ENCODE measurements at regions not wholly inside any gene's neighbourhood (a gene's known extent, or its start where the extent isn't known, plus 50 kb on each side); places are given as distances from the start of the nearest gene placed in this dataset.

DNA sequence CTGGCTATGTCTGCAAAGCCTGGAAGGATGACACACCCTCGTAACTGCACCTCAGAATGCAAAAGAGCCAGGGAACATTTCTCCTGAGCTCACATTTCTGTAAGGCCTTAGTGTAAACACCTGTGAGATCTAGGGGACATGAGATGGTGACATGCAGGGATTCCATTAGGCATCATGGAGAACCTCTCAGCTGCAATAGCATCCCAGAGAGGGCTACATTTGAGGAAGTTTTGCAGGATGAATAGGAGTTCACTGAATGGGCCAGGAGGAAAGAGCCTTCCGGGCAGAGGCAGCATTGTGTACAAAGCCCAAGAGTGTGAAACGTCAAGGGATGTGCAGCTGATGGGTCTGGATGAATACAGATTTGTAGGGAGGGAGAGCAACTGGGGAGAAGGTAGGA, 223.0 kb upstream of the RPL38 start:
- H4K91ac ChIP-seq (replicated peaks; ENCODE audit: insufficient read length, low read length), result no peak overlapping the region
- POLR2A ChIA-PET (ENCODE audit: partially characterized antibody), result interaction anchor here (1.2 kb wide), 1 partner anchor 8 kb away, joined by 3 read pairs; no protein-coding TSS in a partner anchor
- H2BK20ac ChIP-seq (ENCODE audit: low read length), result no peak overlapping the region
- CTCF ChIA-PET (ENCODE audit: partially characterized antibody), result interaction anchor here (1.2 to 1.4 kb wide), 2 partner anchors 18 to 334 kb away, joined by 3 to 5 read pairs; no protein-coding TSS in a partner anchor
- H3K36me3 ChIP-seq (ENCODE audit: control insufficient read depth in 2 of 4, insufficient read depth in 4 of 4, low read length in 3 of 4), result no peaks in the 10 kb centered on the region
- no peak overlapping the region for H2BK15ac ChIP-seq (ENCODE audit: low read length)
- no peak overlapping the region for H3K4me2 ChIP-seq (ENCODE audit: insufficient read depth in 1 of 2, low read depth in 2 of 2, low read length in 2 of 2)
- no peak overlapping the region for H3K4me3 ChIP-seq (ENCODE audit: extremely low read depth in 1 of 4, insufficient read depth in 2 of 4, low read depth in 3 of 4, low read length in 4 of 4)
- no peaks in the 10 kb centered on the region for H4K20me1 ChIP-seq (replicated peaks in 1 of 2; ENCODE audit: control insufficient read depth in 1 of 2, insufficient read depth in 2 of 2, low read length in 2 of 2)
- no peak overlapping the region for H3K4ac ChIP-seq (replicated peaks; ENCODE audit: insufficient read length, low read depth, low read length)
- no peak overlapping the region for H3K56ac ChIP-seq (replicated peaks; ENCODE audit: insufficient read length, low read depth, low read length)
- H3K27me3 ChIP-seq (replicated peaks in 1 of 4; ENCODE audit: control insufficient read depth in 3 of 4, extremely low read depth in 1 of 4, insufficient read depth in 3 of 4, low read length in 3 of 4), result peaks cover 0 to 2% (median 0%) of the 10 kb centered on the region in 4 experiments; a peak in 1 of 7 replicates
- no peak overlapping the region for H4K5ac ChIP-seq (ENCODE audit: insufficient read length, low read depth, low read length)
- H3K18ac ChIP-seq (ENCODE audit: extremely low read depth, low read length), result no peak overlapping the region
- H2AFZ ChIP-seq (ENCODE audit: low read length), result no peak overlapping the region
- no peak overlapping the region for H3K27ac ChIP-seq (ENCODE audit: low read depth, low read length)
- no peak overlapping the region for H3K23ac ChIP-seq (ENCODE audit: insufficient read length)
- no peak overlapping the region for H2BK12ac ChIP-seq (ENCODE audit: low read depth, low read length)
- FAIRE-seq, result no peak
- no peak overlapping the region for H2AK5ac ChIP-seq (ENCODE audit: low read depth, low read length)
- no peak for DNase-seq (ENCODE audit: low read depth in 1 of 2, low spot score in 2 of 2)
- no peaks in the 10 kb centered on the region for H3K9me3 ChIP-seq (ENCODE audit: insufficient read depth in 2 of 2, low read depth in 1 of 2, low read length in 1 of 2)
- H3K9ac ChIP-seq (replicated peaks in 1 of 4; ENCODE audit: extremely low read depth in 1 of 4, low read depth in 3 of 4, low read length in 3 of 4), result no peak overlapping the region
- no peak overlapping the region for H4K8ac ChIP-seq (ENCODE audit: extremely low read depth, insufficient read depth, low read length)
- H3K23me2 ChIP-seq (ENCODE audit: low read depth, low read length), result no peaks in the 10 kb centered on the region; the same call in 1 of the 2 replicates
- no peaks in the 10 kb centered on the region for H3K79me2 ChIP-seq (ENCODE audit: control insufficient read depth in 1 of 2, insufficient read depth in 2 of 2, low read length in 2 of 2)
- no peak overlapping the region for H3K14ac ChIP-seq (ENCODE audit: insufficient read length)
- no peak overlapping the region for H2BK5ac ChIP-seq (ENCODE audit: low read depth, low read length)
- no peak overlapping the region for H2BK120ac ChIP-seq (replicated peaks; ENCODE audit: low read depth, low read length)
- H3K4me1 ChIP-seq (replicated peaks in 1 of 4; ENCODE audit: control insufficient read depth in 3 of 4, insufficient read depth in 4 of 4, low read length in 3 of 4), result peaks cover 0 to 2% (median 0%) of the 10 kb centered on the region in 4 experiments; a peak in 2 of 7 replicates
- 96% methylated on average over 3 of the region's 3 CpGs; no CpG with 5 or more reads in 1 of the 2 experiments for WGBS, 2 experiments (ENCODE audit: extremely low coverage in 1 of 2, insufficient coverage in 1 of 2, insufficient read length in 1 of 2, insufficient replicate concordance in 2 of 2, low coverage in 1 of 2, low lambda C conversion rate in 2 of 2, missing lambda C conversion rate in 1 of 2)
- H3K79me1 ChIP-seq (ENCODE audit: low read depth, low read length), result no peaks in the 10 kb centered on the region
- TF ChIP-seq TAF1 (IDR thresholded peaks at IDR 0.05; ENCODE audit: low read depth, low read length) (no peak), EGR1 (IDR thresholded peaks at IDR 0.05; ENCODE audit: borderline replicate concordance, low read depth, low read length) (no peak), KDM4A (IDR thresholded peaks at IDR 0.05; ENCODE audit: low read depth, low read length, severe bottlenecking) (no peak), POLR2AphosphoS5 (IDR thresholded peaks at IDR 0.05; ENCODE audit: low read depth, low read length) (no peak), CHD1 (IDR thresholded peaks at IDR 0.05; ENCODE audit: low read depth, low read length) (no peak), SP4 (IDR thresholded peaks at IDR 0.05; ENCODE audit: low read length) (no peak), KDM1A (IDR thresholded peaks at IDR 0.05; ENCODE audit: borderline replicate concordance, low read length) (no peak), TCF12 (IDR thresholded peaks at IDR 0.05; ENCODE audit: low read depth, low read length) (no peak), TAF7 (optimal IDR thresholded peaks at IDR 0.05; ENCODE audit: borderline replicate concordance, low read depth, low read length) (no peak), HDAC6 (IDR thresholded peaks at IDR 0.05; ENCODE audit: low read depth, low read length) (no peak), SP2 (IDR thresholded peaks at IDR 0.05; ENCODE audit: low read length) (no peak), NRF1 (IDR thresholded peaks at IDR 0.05; ENCODE audit: low read depth, low read length) (no peak), BACH1 (IDR thresholded peaks at IDR 0.05; ENCODE audit: low read length) (no peak), GTF2F1 (IDR thresholded peaks at IDR 0.05; ENCODE audit: borderline replicate concordance, low read depth, low read length) (no peak)
- TF ChIP-seq, protein P1, sequence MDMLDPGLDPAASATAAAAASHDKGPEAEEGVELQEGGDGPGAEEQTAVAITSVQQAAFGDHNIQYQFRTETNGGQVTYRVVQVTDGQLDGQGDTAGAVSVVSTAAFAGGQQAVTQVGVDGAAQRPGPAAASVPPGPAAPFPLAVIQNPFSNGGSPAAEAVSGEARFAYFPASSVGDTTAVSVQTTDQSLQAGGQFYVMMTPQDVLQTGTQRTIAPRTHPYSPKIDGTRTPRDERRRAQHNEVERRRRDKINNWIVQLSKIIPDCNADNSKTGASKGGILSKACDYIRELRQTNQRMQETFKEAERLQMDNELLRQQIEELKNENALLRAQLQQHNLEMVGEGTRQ (IDR thresholded peaks at IDR 0.05; ENCODE audit: low read length), result no peak
